ENCODE measurements at regions not wholly inside any gene's neighbourhood (a gene's known extent, or its start where the extent isn't known, plus 50 kb on each side); places are given as distances from the start of the nearest gene placed in this dataset.

GRCh38 chr7:18200855-18201254, 173.2 kb upstream of the PRPS1L1 start:
- no peak for TF ChIP-seq POLR2A (IDR thresholded peaks at IDR 0.05)
- TF ChIP-seq, protein P1, sequence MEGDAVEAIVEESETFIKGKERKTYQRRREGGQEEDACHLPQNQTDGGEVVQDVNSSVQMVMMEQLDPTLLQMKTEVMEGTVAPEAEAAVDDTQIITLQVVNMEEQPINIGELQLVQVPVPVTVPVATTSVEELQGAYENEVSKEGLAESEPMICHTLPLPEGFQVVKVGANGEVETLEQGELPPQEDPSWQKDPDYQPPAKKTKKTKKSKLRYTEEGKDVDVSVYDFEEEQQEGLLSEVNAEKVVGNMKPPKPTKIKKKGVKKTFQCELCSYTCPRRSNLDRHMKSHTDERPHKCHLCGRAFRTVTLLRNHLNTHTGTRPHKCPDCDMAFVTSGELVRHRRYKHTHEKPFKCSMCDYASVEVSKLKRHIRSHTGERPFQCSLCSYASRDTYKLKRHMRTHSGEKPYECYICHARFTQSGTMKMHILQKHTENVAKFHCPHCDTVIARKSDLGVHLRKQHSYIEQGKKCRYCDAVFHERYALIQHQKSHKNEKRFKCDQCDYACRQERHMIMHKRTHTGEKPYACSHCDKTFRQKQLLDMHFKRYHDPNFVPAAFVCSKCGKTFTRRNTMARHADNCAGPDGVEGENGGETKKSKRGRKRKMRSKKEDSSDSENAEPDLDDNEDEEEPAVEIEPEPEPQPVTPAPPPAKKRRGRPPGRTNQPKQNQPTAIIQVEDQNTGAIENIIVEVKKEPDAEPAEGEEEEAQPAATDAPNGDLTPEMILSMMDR (IDR thresholded peaks at IDR 0.05) = no peak

Measured in right lobe of liver (tissue), 4 donors.